Natural killer cell (primary cell): ENCODE measurements at regions not wholly inside any gene's neighbourhood (a gene's known extent, or its start where the extent isn't known, plus 50 kb on each side); places are given as distances from the start of the nearest gene placed in this dataset.
"Not testable (repeated sequence)": the region's sequence is repeated elsewhere in the genome, so short reads cannot be mapped to it uniquely, and the experiment has no call there.

ENCODE experiments used
- ATAC-seq, 3 donors: fragments of 150-1000 bp in 2 of 3; fragments of 200-7000 bp in 1 of 3; cut with Tn5 transposase; 1 replicate in 1 of 3; 2 replicates in 2 of 3; pipeline ENCODE4 v1.10.0; 2021; ENCODE audit warnings: mild to moderate bottlenecking in 2 of 3, moderate library complexity in 2 of 3
- DNase-seq, 2 donors: peaks; one replicate each; pipeline versions ENCODE4 v3.0.0 to v3.0.0-alpha.2; 2013 to 2021; ENCODE audit warnings: mixed read lengths in 1 of 2
- H3K27ac ChIP-seq: one replicate; pipeline ENCODE4 v1.5.1; 2013; ENCODE audit warnings: mild to moderate bottlenecking, low read length
- H3K27me3 ChIP-seq: one replicate; pipeline ENCODE4 v1.6.1; 2013; ENCODE audit warnings: low read length; ENCODE audit not compliant: control insufficient read depth, insufficient read depth
- H3K36me3 ChIP-seq: one replicate; pipeline ENCODE4 v1.6.1; 2013; ENCODE audit warnings: low read length; ENCODE audit not compliant: control insufficient read depth, insufficient read depth
- H3K4me1 ChIP-seq: one replicate; pipeline ENCODE4 v1.6.1; 2013; ENCODE audit warnings: low read length; ENCODE audit not compliant: control insufficient read depth, insufficient read depth
- H3K4me3 ChIP-seq: one replicate; pipeline ENCODE4 v1.5.1; 2013; ENCODE audit warnings: low read length
- H3K9me3 ChIP-seq: one replicate; pipeline ENCODE4 v1.6.1; 2013; ENCODE audit warnings: low read length; ENCODE audit not compliant: control insufficient read depth, insufficient read depth
- H3K27ac Mint-ChIP-seq, 2 donors: one replicate each; pipeline ENCODE4 v1.8.0; 2022; ENCODE audit warnings: mild to moderate bottlenecking in 2 of 2, mixed read lengths in 2 of 2, moderate library complexity in 1 of 2
- H3K27me3 Mint-ChIP-seq, 2 donors: one replicate each; pipeline ENCODE4 v1.8.0; 2022; ENCODE audit warnings: low read depth in 2 of 2, mixed read lengths in 2 of 2
- H3K36me3 Mint-ChIP-seq: one replicate; pipeline ENCODE4 v1.8.0; 2022; ENCODE audit warnings: mixed read lengths
- H3K4me1 Mint-ChIP-seq, 2 donors: one replicate each; pipeline ENCODE4 v1.8.0; 2022; ENCODE audit warnings: mixed read lengths in 2 of 2
- H3K4me3 Mint-ChIP-seq: one replicate; pipeline ENCODE4 v1.8.0; 2022; ENCODE audit warnings: mild to moderate bottlenecking, moderate library complexity, mixed read lengths
- H3K9me3 Mint-ChIP-seq, 2 donors: one replicate each; pipeline ENCODE4 v1.8.0; 2022; ENCODE audit warnings: mixed read lengths in 2 of 2
- WGBS: methylation state at CpG from one replicate; pipeline ENCODE4 v1.1.7; 2013; ENCODE audit warnings: missing lambda C conversion rate; ENCODE audit not compliant: insufficient coverage; 5-methylcytosine and 5-hydroxymethylcytosine counted together
- intact Hi-C: fragments of 100-400 bp; cut with micrococcal nuclease; formaldehyde crosslinking; loops from one replicate; pipeline ENCODE4 v1.14.2; 2022
- TF ChIP-seq, protein P1 (sequence below): fragments of 200-600 bp; IDR thresholded peaks from one replicate; pipeline ENCODE4 v1.8.0; 2022; ENCODE audit warnings: antibody characterized with exemption

DNA sequence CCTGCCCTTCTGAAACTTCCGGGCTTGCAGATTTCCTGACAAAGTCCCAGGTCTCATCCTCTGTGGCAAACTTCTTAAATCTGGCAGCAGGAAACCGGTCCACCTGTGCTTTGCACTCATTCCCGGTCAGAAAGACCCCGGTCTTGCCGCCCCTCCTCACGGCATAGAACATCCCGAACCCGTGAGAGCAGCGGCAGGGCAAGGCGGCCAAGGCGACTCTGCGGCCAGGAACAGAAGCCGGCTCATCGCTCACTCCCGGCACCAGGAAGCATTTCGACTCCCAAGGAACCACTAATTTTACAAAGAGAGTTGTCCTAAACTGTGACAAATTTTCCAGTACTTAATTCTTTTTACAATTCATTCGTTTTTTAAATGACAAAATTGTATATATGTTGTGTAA is 140.3 kb downstream of the USP22 start:
- intact Hi-C loops, result loop anchor here (10.0 kb wide), 1 partner anchor 142 kb away; the partner anchor contains the start of gene USP22
- not testable (repeated sequence) for H3K4me1 ChIP-seq, H3K27ac ChIP-seq, H3K27ac Mint-ChIP-seq, H3K4me1 Mint-ChIP-seq, H3K9me3 ChIP-seq, H3K36me3 ChIP-seq, H3K36me3 Mint-ChIP-seq, H3K4me3 Mint-ChIP-seq, H3K9me3 Mint-ChIP-seq, DNase-seq, H3K4me3 ChIP-seq, ATAC-seq, H3K27me3 ChIP-seq
- peaks cover 21 to 46% of the 10 kb centered on the region in 2 donors for H3K27me3 Mint-ChIP-seq
- WGBS, result 33% methylated on average over 16 of the region's 17 CpGs

DNA sequence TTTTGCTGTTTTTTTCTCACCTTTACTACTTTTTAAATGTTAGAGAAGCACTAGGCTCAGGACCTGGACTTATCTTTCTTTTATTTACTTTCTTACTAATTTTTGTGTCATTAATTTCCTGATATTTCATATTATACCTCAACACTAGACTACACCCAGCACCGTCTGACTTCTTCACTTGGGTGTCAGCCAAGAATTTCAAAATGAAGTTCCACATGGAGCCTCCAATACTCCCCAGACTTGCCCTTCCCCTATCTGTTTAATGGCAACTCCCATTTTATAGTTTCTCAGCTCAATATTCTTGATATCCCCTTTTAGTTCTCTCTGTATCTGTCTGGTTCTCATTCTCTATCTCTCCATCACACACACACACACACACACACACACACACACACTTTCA is 139.3 kb downstream of the USP22 start:
- not testable (repeated sequence) for H3K27ac ChIP-seq, H3K4me3 ChIP-seq, H3K27me3 ChIP-seq, H3K9me3 ChIP-seq, H3K27ac Mint-ChIP-seq, H3K4me1 Mint-ChIP-seq, ATAC-seq, H3K9me3 Mint-ChIP-seq, DNase-seq, H3K4me3 Mint-ChIP-seq, H3K36me3 Mint-ChIP-seq, H3K4me1 ChIP-seq, H3K36me3 ChIP-seq
- intact Hi-C loops, result loop anchor here (10.0 kb wide), 1 partner anchor 141 kb away; the partner anchor contains the start of gene USP22
- H3K27me3 Mint-ChIP-seq, result peaks cover 18 to 46% of the 10 kb centered on the region in 2 donors
- 54% methylated on average over 1 of the region's 1 CpG for WGBS

DNA sequence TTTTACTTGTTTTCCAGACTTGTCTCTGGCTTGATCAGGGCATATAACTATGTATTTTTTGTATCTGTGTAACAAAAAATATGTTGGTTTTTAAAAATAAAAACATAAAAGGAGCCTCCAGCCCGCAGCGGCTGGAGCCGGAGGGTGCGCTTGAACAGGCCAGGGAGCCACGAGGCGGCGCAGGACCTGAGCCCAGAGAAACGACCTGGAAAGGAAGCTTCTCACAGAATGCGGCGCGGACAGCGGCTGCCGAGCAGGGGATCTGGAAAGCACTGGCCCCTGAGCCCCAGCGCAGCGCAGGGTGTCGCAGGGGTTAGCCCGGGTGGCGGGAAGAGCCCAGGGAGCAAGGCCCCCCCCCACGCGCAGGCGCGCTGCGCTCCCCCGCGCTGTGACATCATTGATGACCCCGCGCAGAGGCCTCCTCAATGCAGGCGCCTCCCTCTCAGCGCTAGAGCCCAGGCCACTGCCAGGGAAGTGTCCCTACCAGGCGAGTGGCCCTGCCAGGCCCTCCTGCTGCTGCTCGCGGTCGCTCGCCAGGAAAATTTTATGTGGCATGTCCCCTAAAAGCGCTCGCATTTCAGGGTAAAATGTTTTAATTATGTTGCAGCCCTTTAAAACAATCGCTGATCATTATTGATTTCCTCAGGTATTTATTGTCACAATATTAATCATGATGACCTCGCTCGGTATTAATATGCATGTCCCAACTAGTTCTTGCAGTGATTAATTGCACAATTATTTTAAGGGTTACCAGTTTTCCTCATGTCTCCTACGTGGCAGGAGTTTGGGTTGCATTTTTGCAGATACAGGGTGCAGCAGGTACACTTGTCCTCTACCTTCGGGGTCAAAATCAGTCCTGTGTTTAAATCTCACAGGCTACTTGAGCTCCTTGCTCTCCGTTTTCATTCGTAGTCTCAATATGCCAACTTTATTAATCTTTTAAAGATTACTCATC is 134.2 kb downstream of the USP22 start:
- peaks cover 11% of the 10 kb centered on the region for H3K4me1 ChIP-seq
- peak overlapping the region; percentile 87 for H3K4me3 Mint-ChIP-seq
- no peaks in the 10 kb centered on the region for H3K36me3 Mint-ChIP-seq
- H3K4me1 Mint-ChIP-seq, result peaks cover 0 to 7% of the 10 kb centered on the region in 2 donors
- no peaks in the 10 kb centered on the region for H3K9me3 ChIP-seq
- H3K27me3 Mint-ChIP-seq, result peaks cover 4 to 29% of the 10 kb centered on the region in 2 donors
- TF ChIP-seq, protein P1, sequence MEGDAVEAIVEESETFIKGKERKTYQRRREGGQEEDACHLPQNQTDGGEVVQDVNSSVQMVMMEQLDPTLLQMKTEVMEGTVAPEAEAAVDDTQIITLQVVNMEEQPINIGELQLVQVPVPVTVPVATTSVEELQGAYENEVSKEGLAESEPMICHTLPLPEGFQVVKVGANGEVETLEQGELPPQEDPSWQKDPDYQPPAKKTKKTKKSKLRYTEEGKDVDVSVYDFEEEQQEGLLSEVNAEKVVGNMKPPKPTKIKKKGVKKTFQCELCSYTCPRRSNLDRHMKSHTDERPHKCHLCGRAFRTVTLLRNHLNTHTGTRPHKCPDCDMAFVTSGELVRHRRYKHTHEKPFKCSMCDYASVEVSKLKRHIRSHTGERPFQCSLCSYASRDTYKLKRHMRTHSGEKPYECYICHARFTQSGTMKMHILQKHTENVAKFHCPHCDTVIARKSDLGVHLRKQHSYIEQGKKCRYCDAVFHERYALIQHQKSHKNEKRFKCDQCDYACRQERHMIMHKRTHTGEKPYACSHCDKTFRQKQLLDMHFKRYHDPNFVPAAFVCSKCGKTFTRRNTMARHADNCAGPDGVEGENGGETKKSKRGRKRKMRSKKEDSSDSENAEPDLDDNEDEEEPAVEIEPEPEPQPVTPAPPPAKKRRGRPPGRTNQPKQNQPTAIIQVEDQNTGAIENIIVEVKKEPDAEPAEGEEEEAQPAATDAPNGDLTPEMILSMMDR, result peak; percentile 47
- H3K9me3 Mint-ChIP-seq, result no peaks in the 10 kb centered on the region
- no peaks in the 10 kb centered on the region for H3K27me3 ChIP-seq
- peak overlapping the region; percentile 49 for H3K27ac ChIP-seq
- no peaks in the 10 kb centered on the region for H3K36me3 ChIP-seq
- peak overlapping the region; percentile 42 to 67 for H3K27ac Mint-ChIP-seq
- peak overlapping the region; percentile 54 for H3K4me3 ChIP-seq
- WGBS, result 11% methylated on average over 41 of the region's 43 CpGs
- intact Hi-C loops, result loop anchor here (5.0 to 10.0 kb wide), 2 partner anchors 136 to 211 kb away; partner anchors contain the start of gene USP22
- peak; percentile 97 to 99 (median 99) for ATAC-seq
- peak; percentile 78 to 85 for DNase-seq

DNA sequence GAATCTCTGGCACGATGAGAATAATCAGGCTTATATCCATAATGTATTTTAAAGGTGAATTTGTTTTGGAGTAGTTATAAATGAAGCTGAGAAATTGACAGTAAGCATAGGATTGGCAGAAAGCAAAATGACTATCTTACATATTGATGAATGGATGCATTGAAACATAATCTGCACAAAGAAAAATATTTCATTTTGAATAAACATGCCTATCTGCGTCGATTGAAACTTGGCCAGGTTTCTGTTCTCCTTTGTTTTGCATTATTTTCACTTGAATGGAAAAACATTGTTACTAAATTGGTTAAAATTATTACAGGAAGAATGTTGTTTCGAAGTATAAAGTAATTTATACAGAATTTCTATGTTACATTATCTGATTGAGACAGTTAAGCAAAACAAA is 128.2 kb downstream of the USP22 start:
- Histone ChIP-seq H3K9me3 (no peaks in the 10 kb centered on the region), H3K4me3 (no peak overlapping the region), H3K4me1 (no peaks in the 10 kb centered on the region), H3K27me3 (no peaks in the 10 kb centered on the region), H3K27ac (no peak overlapping the region), H3K36me3 (no peaks in the 10 kb centered on the region)
- ATAC-seq (no peak), DNase-seq (no peak)
- Mint-ChIP-seq H3K4me3 (no peak overlapping the region), H3K9me3 (no peaks in the 10 kb centered on the region), H3K27ac (no peak overlapping the region), H3K27me3 (peaks cover 6 to 16% of the 10 kb centered on the region in 2 donors), H3K4me1 (peaks cover 8 to 9% of the 10 kb centered on the region in 2 donors), H3K36me3 (no peaks in the 10 kb centered on the region)
- intact Hi-C loops, result no loop called here
- 80% methylated on average over 1 of the region's 4 CpGs for WGBS
- TF ChIP-seq, protein P1, result no peak
